T-helper 2 cell treated with Interferon-gamma antibody and Interleukin-4, amounts not matched to agents 100 ng/mL and 5 ng/mL, for 36 hours (primary cell): ENCODE measurements at regions not wholly inside any gene's neighbourhood (a gene's known extent, or its start where the extent isn't known, plus 50 kb on each side); places are given as distances from the start of the nearest gene placed in this dataset.

ENCODE experiments used
- intact Hi-C: fragments of 100-400 bp; cut with micrococcal nuclease; formaldehyde crosslinking; loops from one replicate; pipeline ENCODE4 v1.15.1; 2023

GRCh38 chr13:94968757-94969086, 256.4 kb upstream of the SOX21 start:
- intact Hi-C loops: loop anchor here (10.0 kb wide), 1 partner anchor 254 kb away; the partner anchor contains the start of gene SOX21

GRCh38 chr13:94968040-94968756, 255.9 kb upstream of the SOX21 start:
- intact Hi-C loops: loop anchor here (10.0 kb wide), 1 partner anchor 253 kb away; the partner anchor contains the start of gene SOX21

- intact Hi-C loops: loop anchor here (10.0 kb wide), 1 partner anchor 253 kb away; the partner anchor contains the start of gene SOX21
These were observed 255.1 kb upstream of the SOX21 start for GRCh38 chr13:94967183-94968039.

- intact Hi-C loops: loop anchor here (10.0 kb wide), 1 partner anchor 252 kb away; the partner anchor contains the start of gene SOX21
These were observed 254.1 kb upstream of the SOX21 start for GRCh38 chr13:94966422-94966955.

GRCh38 chr13:94959626-94960025, 247.3 kb upstream of the SOX21 start:
- intact Hi-C loops: loop anchor here (10.0 kb wide), 1 partner anchor 245 kb away; the partner anchor contains the start of gene SOX21

- intact Hi-C loops: no loop called here
These were observed 244.2 kb upstream of the SOX21 start for GRCh38 chr13:94956417-94957110.

- intact Hi-C loops: no loop called here
These were observed 240.4 kb upstream of the SOX21 start for GRCh38 chr13:94952787-94953186.

- intact Hi-C loops: no loop called here
These were observed 238.0 kb upstream of the SOX21 start for GRCh38 chr13:94950303-94950702.

GRCh38 chr13:94947965-94948371, 235.6 kb upstream of the SOX21 start:
- intact Hi-C loops: no loop called here

GRCh38 chr13:94947392-94947791, 235.0 kb upstream of the SOX21 start:
- intact Hi-C loops: no loop called here

GRCh38 chr13:94946039-94946438, 233.7 kb upstream of the SOX21 start:
- intact Hi-C loops: no loop called here

GRCh38 chr13:94938124-94938523, 225.8 kb upstream of the SOX21 start:
- intact Hi-C loops: no loop called here

- intact Hi-C loops: no loop called here
These were observed 224.3 kb upstream of the SOX21 start for GRCh38 chr13:94936633-94937032.

- intact Hi-C loops: no loop called here
These were observed 221.6 kb upstream of the SOX21 start for GRCh38 chr13:94933936-94934335.

GRCh38 chr13:94933230-94933751, 220.9 kb upstream of the SOX21 start:
- intact Hi-C loops: no loop called here

- intact Hi-C loops: no loop called here
These were observed 215.9 kb upstream of the SOX21 start for GRCh38 chr13:94928127-94928775.

- intact Hi-C loops: no loop called here
These were observed 212.9 kb upstream of the SOX21 start for GRCh38 chr13:94925263-94925662.

GRCh38 chr13:94921181-94921580, 208.8 kb upstream of the SOX21 start:
- intact Hi-C loops: no loop called here

GRCh38 chr13:94920578-94920977, 208.2 kb upstream of the SOX21 start:
- intact Hi-C loops: no loop called here

- intact Hi-C loops: no loop called here
These were observed 205.5 kb upstream of the SOX21 start for GRCh38 chr13:94917824-94918223.

GRCh38 chr13:94914895-94915294, 202.6 kb upstream of the SOX21 start:
- intact Hi-C loops: no loop called here
